ENCODE measurements at regions not wholly inside any gene's neighbourhood (a gene's known extent, or its start where the extent isn't known, plus 50 kb on each side); places are given as distances from the start of the nearest gene placed in this dataset.

- TF ChIP-seq CTCF (IDR thresholded peaks at IDR 0.05): peak; percentile 81
- no peak for TF ChIP-seq ZFX (IDR thresholded peaks at IDR 0.05; ENCODE audit: borderline replicate concordance)
Measured at GRCh38 chr4:112031712-112032328, 113.4 kb upstream of the FAM241A start.
